Colonic mucosa (tissue), 4 donors: ENCODE measurements at regions not wholly inside any gene's neighbourhood (a gene's known extent, or its start where the extent isn't known, plus 50 kb on each side); places are given as distances from the start of the nearest gene placed in this dataset.

Experiments
- DNase-seq: peaks from one replicate; pipeline ENCODE4 v3.0.0-alpha.2; 2020
- H3K27ac ChIP-seq: fragments of 200-600 bp; one replicate; pipeline ENCODE4 v1.8.0; 2021
- H3K27me3 ChIP-seq: fragments of 200-600 bp; one replicate; pipeline ENCODE4 v1.8.0; 2021
- H3K36me3 ChIP-seq: fragments of 200-600 bp; one replicate; pipeline ENCODE4 v1.8.0; 2021
- H3K4me1 ChIP-seq: fragments of 200-600 bp; one replicate; pipeline ENCODE4 v1.8.0; 2021; ENCODE audit warnings: mild to moderate bottlenecking
- H3K4me3 ChIP-seq: fragments of 200-600 bp; one replicate; pipeline ENCODE4 v1.8.0; 2021
- H3K9ac ChIP-seq, 2 donors: one replicate each; pipeline ENCODE4 v1.7.0; 2013; ENCODE audit warnings: control low read depth in 2 of 2, low read depth in 2 of 2, low read length in 2 of 2
- H3K9me3 ChIP-seq: fragments of 200-600 bp; one replicate; pipeline ENCODE4 v1.8.0; 2021
- CTCF ChIP-seq: fragments of 200-600 bp; IDR thresholded peaks from one replicate; pipeline ENCODE4 v1.8.0; 2022; ENCODE audit warnings: antibody characterized with exemption, mild to moderate bottlenecking
- intact Hi-C: fragments of 100-400 bp; cut with DNase I; formaldehyde crosslinking; loops from one replicate; pipeline ENCODE4 v1.14.1; 2022
- donor health status: healthy.
- donor health status: DM: no; HTN: no; CAD: no.
- donor health status: DM: no; HTN: no; CAD: no.

DNA sequence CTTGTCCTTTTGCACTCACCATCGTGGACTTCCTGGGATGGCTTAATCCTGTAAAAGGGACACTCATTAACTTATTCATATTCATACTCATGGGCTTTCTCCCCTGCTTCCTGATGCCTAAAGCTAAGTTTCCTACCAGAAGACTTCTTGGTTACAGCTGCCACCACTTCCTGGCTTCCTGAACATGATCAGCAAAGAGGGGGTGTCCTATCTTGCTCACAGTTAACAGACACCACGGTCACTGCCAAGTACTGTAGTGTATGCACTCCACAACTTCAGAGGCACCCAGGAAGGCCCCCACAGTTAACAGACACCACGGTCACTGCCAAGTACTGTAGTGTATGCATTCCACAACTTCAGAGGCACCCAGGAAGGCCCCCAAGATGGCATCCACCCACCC is 177.8 kb downstream of the SIPA1L2 start:
- Histone ChIP-seq H3K27me3 (no peaks in the 10 kb centered on the region), H3K4me3 (no peak overlapping the region), H3K9me3 (no peaks in the 10 kb centered on the region), H3K36me3 (no peaks in the 10 kb centered on the region), H3K4me1 (no peaks in the 10 kb centered on the region), H3K27ac (no peak overlapping the region), H3K9ac (no peak overlapping the region)
- DNase-seq: no peak
- intact Hi-C loops: no loop called here
- TF ChIP-seq CTCF: no peak

- Histone ChIP-seq H3K9ac (no peak overlapping the region), H3K27ac (no peak overlapping the region), H3K36me3 (no peaks in the 10 kb centered on the region), H3K27me3 (no peaks in the 10 kb centered on the region), H3K4me3 (no peak overlapping the region), H3K9me3 (no peaks in the 10 kb centered on the region), H3K4me1 (no peaks in the 10 kb centered on the region)
- no peak for TF ChIP-seq CTCF
- intact Hi-C loops: no loop called here
- DNase-seq: no peak
Measured at GRCh38 chr1:232451506-232451905, 178.4 kb downstream of the SIPA1L2 start.

- Histone ChIP-seq H3K27me3 (no peaks in the 10 kb centered on the region), H3K4me1 (no peaks in the 10 kb centered on the region), H3K4me3 (no peak overlapping the region), H3K9ac (no peak overlapping the region), H3K27ac (no peak overlapping the region), H3K36me3 (no peaks in the 10 kb centered on the region), H3K9me3 (no peaks in the 10 kb centered on the region)
- TF ChIP-seq CTCF: no peak
- intact Hi-C loops: no loop called here
- DNase-seq: no peak
Measured at GRCh38 chr1:232450615-232451014, 179.3 kb downstream of the SIPA1L2 start.

DNA sequence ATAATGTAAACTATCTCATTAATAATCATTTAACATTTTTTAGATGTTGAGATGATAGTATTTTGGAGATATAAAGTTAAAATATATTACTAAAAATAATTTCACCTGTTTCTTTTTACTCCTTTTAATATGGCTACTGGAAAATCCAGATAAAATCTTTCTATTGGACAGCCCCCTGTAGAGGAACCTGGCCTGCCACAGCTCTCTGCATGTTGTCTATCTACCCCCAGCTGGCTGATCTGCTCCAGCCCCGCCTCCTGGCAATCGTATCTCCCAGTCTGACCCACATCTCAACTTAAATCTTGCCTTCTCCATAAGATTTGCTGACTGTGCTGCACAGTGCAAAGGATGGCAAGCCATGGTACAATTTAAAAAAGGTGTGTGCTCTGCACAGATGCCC is 182.8 kb downstream of the SIPA1L2 start:
- no peak overlapping the region for H3K9ac ChIP-seq
- no peak overlapping the region for H3K27ac ChIP-seq
- intact Hi-C loops: no loop called here
- H3K9me3 ChIP-seq: no peaks in the 10 kb centered on the region
- no peaks in the 10 kb centered on the region for H3K4me1 ChIP-seq
- no peak for DNase-seq
- no peak for TF ChIP-seq CTCF
- no peaks in the 10 kb centered on the region for H3K27me3 ChIP-seq
- H3K4me3 ChIP-seq: no peak overlapping the region
- no peaks in the 10 kb centered on the region for H3K36me3 ChIP-seq

DNA sequence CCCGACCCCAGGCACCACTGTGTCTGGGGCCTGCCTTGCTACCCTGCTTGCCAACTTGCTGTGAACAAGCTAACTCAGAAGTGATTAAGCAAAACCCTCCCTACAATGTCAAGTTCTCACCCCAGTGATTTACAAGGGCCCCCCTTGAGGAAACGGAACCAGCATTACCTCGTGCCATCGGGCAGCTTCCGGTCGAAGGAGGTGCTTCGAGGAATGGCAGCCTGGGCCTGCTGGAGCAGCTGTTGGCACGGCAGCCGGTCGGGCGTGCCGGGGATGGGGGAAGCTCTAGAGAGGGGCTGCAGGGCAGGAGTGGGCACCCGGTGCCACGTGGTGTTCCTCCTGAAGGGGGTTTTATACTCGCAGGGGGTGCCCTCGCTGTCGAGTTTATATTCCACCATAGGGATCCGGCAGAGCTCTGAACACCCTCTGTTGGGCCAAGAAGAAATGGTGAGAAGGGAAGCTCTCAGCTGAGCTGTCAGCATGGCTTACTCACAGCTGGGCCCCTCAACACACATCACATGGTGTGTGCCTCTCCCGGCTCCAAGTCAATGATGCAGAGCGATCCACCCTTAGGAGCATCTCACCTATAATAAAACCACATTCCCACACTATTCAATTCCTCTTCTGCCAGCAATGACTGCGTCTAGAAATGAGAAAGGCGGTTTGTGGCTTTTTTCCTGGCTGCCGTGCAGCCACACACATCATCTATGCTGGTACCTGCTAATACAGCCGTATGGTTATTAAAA is 184.4 kb downstream of the SIPA1L2 start:
- Histone ChIP-seq H3K9ac (no peak overlapping the region), H3K27me3 (no peaks in the 10 kb centered on the region), H3K9me3 (no peaks in the 10 kb centered on the region), H3K4me3 (no peak overlapping the region), H3K27ac (no peak overlapping the region), H3K36me3 (no peaks in the 10 kb centered on the region), H3K4me1 (no peaks in the 10 kb centered on the region)
- no peak for DNase-seq
- TF ChIP-seq CTCF: no peak
- intact Hi-C loops: no loop called here
